Astrocyte (in vitro differentiated cells and primary cell): ENCODE measurements at regions not wholly inside any gene's neighbourhood (a gene's known extent, or its start where the extent isn't known, plus 50 kb on each side); places are given as distances from the start of the nearest gene placed in this dataset.

Source experiments
- EZH2 ChIP-seq: IDR thresholded peaks from 2 replicates; pipeline ENCODE4 v1.6.1; 2012; ENCODE audit warnings: mild to moderate bottlenecking, low read length, inconsistent platforms; ENCODE audit not compliant: insufficient read depth
- TF ChIP-seq, protein P1 (sequence below): IDR thresholded peaks from 2 replicates; pipeline ENCODE4 v1.5.1; 2011; ENCODE audit warnings: low read depth, mild to moderate bottlenecking, inconsistent platforms, low read length, moderate library complexity; ENCODE audit not compliant: insufficient read depth

DNA sequence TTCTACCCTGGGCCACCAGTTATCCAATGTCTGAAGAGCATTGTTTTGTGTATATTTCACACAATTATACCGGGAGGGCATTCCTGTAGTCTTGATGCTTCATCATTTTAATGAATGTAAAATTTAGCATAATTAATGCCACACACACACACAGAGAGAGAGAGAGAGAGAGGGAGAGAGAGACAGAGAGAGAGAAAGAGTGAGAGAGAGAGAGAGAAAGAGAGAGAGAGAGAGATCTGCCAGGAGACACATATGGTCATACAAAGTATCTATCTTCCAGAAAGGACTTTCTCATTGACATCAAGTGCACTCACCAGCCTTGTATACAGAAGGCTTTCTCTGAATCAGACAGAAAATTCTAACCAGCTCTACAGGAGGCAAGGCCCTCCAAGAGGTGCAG, 72.3 kb downstream of the KLF6 start:
- TF ChIP-seq, protein P1, sequence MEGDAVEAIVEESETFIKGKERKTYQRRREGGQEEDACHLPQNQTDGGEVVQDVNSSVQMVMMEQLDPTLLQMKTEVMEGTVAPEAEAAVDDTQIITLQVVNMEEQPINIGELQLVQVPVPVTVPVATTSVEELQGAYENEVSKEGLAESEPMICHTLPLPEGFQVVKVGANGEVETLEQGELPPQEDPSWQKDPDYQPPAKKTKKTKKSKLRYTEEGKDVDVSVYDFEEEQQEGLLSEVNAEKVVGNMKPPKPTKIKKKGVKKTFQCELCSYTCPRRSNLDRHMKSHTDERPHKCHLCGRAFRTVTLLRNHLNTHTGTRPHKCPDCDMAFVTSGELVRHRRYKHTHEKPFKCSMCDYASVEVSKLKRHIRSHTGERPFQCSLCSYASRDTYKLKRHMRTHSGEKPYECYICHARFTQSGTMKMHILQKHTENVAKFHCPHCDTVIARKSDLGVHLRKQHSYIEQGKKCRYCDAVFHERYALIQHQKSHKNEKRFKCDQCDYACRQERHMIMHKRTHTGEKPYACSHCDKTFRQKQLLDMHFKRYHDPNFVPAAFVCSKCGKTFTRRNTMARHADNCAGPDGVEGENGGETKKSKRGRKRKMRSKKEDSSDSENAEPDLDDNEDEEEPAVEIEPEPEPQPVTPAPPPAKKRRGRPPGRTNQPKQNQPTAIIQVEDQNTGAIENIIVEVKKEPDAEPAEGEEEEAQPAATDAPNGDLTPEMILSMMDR: no peak
- no peak for TF ChIP-seq EZH2
